Right atrium auricular region (tissue), 2 donors: ENCODE measurements at regions not wholly inside any gene's neighbourhood (a gene's known extent, or its start where the extent isn't known, plus 50 kb on each side); places are given as distances from the start of the nearest gene placed in this dataset.

Experiments used
- DNase-seq: peaks from one replicate; pipeline ENCODE4 v3.0.0-alpha.2; 2019; ENCODE audit warnings: low spot score
- H3K27ac ChIP-seq, 2 donors: fragments of 200-600 bp; sonication (generic); 1 replicate in 1 of 2; 2 replicates in 1 of 2; pipeline ENCODE4 v1.5.1; 2016 to 2019
- H3K27me3 ChIP-seq, 2 donors: fragments of 200-600 bp; sonication (generic); one replicate each; pipeline versions ENCODE4 v1.5.1 to v1.6.0; 2017 to 2019
- H3K36me3 ChIP-seq: fragments of 200-600 bp; sonication (generic); one replicate; pipeline ENCODE4 v1.5.1; 2016
- H3K4me1 ChIP-seq, 2 donors: fragments of 200-600 bp; sonication (generic); one replicate each; pipeline versions ENCODE4 v1.5.1 to v1.6.0; 2017 to 2019
- H3K4me3 ChIP-seq, 2 donors: fragments of 200-600 bp; sonication (generic); 1 replicate in 1 of 2; 2 replicates in 1 of 2; pipeline ENCODE4 v1.5.1; 2017 to 2019; ENCODE audit warnings: mild to moderate bottlenecking in 1 of 2, moderate library complexity in 1 of 2
- H3K9me3 ChIP-seq, 2 donors: fragments of 200-600 bp; sonication (generic); one replicate each; pipeline ENCODE4 v1.5.1; 2019
- TF ChIP-seq, protein P1 (sequence below), 2 donors: fragments of 200-600 bp; sonication (generic); IDR thresholded peaks; one replicate each; pipeline ENCODE4 v1.5.1; 2019; ENCODE audit warnings: antibody characterized with exemption in 2 of 2

DNA sequence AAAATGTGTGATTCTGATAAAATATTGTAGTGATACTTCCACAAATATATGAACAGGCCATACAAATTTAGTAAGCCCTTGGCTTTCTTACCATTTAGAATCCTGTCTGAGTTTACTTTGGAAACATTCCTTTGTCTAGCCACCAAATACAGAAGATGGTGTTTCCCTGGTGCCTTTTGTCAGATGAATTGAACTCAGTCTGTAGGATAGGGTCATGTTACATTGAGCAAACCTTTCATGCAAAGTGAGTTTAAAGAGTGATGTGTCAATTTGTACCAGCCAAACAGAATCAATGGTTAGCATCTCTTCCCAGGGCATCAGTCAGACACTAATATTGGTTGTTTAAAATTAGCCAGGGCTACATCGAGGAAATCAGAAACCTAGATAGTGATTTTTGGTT is 1443.4 kb downstream of the ARAP2 start:
- H3K4me1 ChIP-seq = no peaks in the 10 kb centered on the region
- TF ChIP-seq, protein P1, sequence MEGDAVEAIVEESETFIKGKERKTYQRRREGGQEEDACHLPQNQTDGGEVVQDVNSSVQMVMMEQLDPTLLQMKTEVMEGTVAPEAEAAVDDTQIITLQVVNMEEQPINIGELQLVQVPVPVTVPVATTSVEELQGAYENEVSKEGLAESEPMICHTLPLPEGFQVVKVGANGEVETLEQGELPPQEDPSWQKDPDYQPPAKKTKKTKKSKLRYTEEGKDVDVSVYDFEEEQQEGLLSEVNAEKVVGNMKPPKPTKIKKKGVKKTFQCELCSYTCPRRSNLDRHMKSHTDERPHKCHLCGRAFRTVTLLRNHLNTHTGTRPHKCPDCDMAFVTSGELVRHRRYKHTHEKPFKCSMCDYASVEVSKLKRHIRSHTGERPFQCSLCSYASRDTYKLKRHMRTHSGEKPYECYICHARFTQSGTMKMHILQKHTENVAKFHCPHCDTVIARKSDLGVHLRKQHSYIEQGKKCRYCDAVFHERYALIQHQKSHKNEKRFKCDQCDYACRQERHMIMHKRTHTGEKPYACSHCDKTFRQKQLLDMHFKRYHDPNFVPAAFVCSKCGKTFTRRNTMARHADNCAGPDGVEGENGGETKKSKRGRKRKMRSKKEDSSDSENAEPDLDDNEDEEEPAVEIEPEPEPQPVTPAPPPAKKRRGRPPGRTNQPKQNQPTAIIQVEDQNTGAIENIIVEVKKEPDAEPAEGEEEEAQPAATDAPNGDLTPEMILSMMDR (IDR thresholded peaks at IDR 0.05) = no peak
- H3K9me3 ChIP-seq = no peaks in the 10 kb centered on the region

DNA sequence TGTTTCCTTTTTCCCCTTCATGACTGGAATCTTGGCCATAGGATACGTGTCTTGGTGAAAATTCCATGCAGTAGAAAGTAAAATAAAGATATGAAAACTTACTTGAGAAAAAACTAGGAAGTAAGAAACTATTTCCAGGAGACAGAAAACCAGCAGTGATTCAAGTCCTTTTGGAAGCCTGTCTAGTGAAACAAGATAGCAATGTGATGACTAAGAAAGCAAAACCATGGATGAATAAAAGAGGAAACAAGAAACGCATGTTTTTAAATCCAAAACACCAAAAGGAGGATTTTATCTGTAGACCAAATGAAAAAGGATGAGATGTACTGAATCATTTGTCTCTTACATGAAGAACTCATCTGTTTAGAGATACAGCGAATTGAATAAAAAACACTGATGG is 1430.0 kb downstream of the ARAP2 start:
- H3K36me3 ChIP-seq = no peaks in the 10 kb centered on the region
- TF ChIP-seq, protein P1 (IDR thresholded peaks at IDR 0.05) = no peak
- H3K27ac ChIP-seq = no peak overlapping the region
- H3K9me3 ChIP-seq = peaks cover 0 to 2% of the 10 kb centered on the region in 2 donors
- DNase-seq = no peak
- H3K27me3 ChIP-seq = no peaks in the 10 kb centered on the region
- H3K4me3 ChIP-seq = no peak overlapping the region
- no peaks in the 10 kb centered on the region for H3K4me1 ChIP-seq

More for the DNA sequence above, 1443.4 kb downstream of the ARAP2 start:
- no peak for DNase-seq
- Histone ChIP-seq H3K27ac (no peak overlapping the region), H3K4me3 (no peak overlapping the region), H3K36me3 (no peaks in the 10 kb centered on the region), H3K27me3 (no peaks in the 10 kb centered on the region)

DNA sequence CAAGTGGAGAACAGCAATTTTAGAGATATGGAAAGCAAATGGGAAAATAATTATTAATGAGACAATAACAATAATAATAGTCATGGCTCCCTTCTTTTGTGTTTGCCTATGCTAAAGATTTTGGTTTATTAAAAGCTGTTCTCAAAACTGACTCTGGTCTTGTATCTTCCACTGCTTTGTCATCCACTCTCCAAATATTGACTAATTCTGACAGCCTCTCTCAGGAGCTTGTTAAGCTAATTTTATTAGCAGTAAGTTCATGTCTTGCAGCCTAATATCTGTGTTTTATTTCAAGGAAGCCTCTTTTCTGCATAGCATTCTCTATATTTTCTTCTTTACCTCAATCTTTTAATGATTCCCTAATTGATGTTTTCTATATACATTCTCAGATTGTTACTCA is 1419.8 kb downstream of the ARAP2 start:
- TF ChIP-seq, protein P1 (IDR thresholded peaks at IDR 0.05) = no peak
- H3K4me3 ChIP-seq = no peak overlapping the region
- no peak overlapping the region for H3K27ac ChIP-seq
- no peaks in the 10 kb centered on the region for H3K9me3 ChIP-seq
- DNase-seq = no peak
- H3K4me1 ChIP-seq = no peaks in the 10 kb centered on the region
- no peaks in the 10 kb centered on the region for H3K36me3 ChIP-seq
- H3K27me3 ChIP-seq = no peaks in the 10 kb centered on the region

DNA sequence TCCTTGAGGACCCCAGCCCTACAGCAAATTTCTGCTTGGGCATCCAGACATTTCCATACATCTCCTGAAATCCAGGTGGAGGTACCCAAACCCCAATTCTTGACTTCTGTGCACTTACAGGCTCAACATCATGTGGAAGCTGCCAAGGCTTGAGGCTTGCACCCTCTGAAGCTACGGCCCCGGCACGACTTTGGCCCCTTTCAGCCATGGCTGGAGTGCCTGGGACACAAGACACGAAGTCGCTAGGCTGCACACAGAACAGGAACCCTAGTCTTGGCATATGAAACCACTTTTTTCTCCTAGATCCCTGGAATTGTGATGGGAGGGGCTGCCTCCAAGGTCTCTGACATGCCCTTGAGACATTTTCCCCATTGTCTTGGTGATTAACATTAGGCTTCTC is 1417.7 kb downstream of the ARAP2 start:
- H3K36me3 ChIP-seq = no peaks in the 10 kb centered on the region
- no peaks in the 10 kb centered on the region for H3K27me3 ChIP-seq
- no peak for DNase-seq
- no peak overlapping the region for H3K4me3 ChIP-seq
- H3K27ac ChIP-seq = no peak overlapping the region
- TF ChIP-seq, protein P1 (IDR thresholded peaks at IDR 0.05) = no peak
- H3K9me3 ChIP-seq = no peaks in the 10 kb centered on the region
- no peaks in the 10 kb centered on the region for H3K4me1 ChIP-seq

DNA sequence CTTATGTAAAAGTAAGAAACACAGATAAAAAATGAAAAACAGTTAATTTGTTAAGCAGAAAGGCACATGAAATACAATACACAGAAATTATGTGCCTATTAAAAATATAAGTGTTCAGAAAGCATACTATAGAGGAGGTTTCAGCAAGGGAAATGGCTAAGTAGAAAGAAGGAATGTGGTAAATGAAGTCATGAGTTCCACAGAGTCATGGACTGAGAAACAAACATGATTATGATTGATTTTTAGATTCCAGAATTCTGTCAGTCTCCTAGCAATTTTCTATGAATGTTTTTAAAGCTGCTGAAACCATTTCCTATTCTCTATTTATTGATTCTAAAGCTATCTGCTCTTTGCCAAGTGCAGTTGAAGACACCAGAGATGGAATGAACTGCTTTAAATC is 1398.4 kb downstream of the ARAP2 start:
- Histone ChIP-seq H3K9me3 (no peaks in the 10 kb centered on the region), H3K4me1 (no peaks in the 10 kb centered on the region), H3K4me3 (no peak overlapping the region), H3K27ac (no peak overlapping the region), H3K36me3 (no peaks in the 10 kb centered on the region), H3K27me3 (no peaks in the 10 kb centered on the region)
- no peak for DNase-seq
- TF ChIP-seq, protein P1 (IDR thresholded peaks at IDR 0.05) = no peak

DNA sequence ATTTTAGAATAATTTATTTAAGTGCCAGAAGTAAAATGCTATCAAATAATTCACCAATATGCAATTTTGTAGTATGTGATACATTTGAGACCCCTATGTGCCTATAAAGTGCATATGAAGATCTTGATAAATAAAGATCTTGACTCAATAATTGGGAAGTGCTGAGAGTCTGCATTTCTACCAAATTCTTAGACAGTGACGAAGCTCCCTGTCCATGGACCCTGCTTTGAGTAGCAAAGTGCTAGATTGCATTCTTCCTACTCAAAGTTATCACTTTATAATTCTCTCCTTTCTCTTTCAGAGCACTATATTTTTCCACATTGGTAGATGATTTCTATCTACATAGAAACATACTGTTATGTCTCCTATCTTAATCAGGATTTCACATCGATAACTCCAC is 1393.9 kb downstream of the ARAP2 start:
- H3K4me1 ChIP-seq = no peaks in the 10 kb centered on the region
- H3K9me3 ChIP-seq = no peaks in the 10 kb centered on the region
- no peak for DNase-seq
- no peaks in the 10 kb centered on the region for H3K27me3 ChIP-seq
- TF ChIP-seq, protein P1 (IDR thresholded peaks at IDR 0.05) = no peak
- no peak overlapping the region for H3K27ac ChIP-seq
- no peaks in the 10 kb centered on the region for H3K36me3 ChIP-seq
- H3K4me3 ChIP-seq = no peak overlapping the region
